A549 (cell line): ENCODE measurements at regions not wholly inside any gene's neighbourhood (a gene's known extent, or its start where the extent isn't known, plus 50 kb on each side); places are given as distances from the start of the nearest gene placed in this dataset.

Experiments
- CEBPB ChIP-seq, 2 experiments: fragments of >200 bp in 1 of 2; sonication (Bioruptor Twin) in 1 of 2; formaldehyde crosslinking in 1 of 2; IDR thresholded peaks; 2 replicates each; pipeline ENCODE4 v1.6.1; 2012 to 2016
- RAD21 ChIP-seq, 2 experiments: fragments of >200 bp in 1 of 2; sonication (Bioruptor Twin) in 1 of 2; formaldehyde crosslinking in 1 of 2; IDR thresholded peaks in 1 of 2; conservative IDR thresholded peaks in 1 of 2; 2 replicates in 1 of 2; 3 replicates in 1 of 2; pipeline ENCODE4 v1.6.1; 2012 to 2018; ENCODE audit warnings: inconsistent platforms in 1 of 2
- TF ChIP-seq, protein P1 (sequence below): fragments of >200 bp; sonication (Bioruptor Twin); formaldehyde crosslinking; IDR thresholded peaks from 3 replicates; pipeline ENCODE4 v1.5.1; 2016

DNA sequence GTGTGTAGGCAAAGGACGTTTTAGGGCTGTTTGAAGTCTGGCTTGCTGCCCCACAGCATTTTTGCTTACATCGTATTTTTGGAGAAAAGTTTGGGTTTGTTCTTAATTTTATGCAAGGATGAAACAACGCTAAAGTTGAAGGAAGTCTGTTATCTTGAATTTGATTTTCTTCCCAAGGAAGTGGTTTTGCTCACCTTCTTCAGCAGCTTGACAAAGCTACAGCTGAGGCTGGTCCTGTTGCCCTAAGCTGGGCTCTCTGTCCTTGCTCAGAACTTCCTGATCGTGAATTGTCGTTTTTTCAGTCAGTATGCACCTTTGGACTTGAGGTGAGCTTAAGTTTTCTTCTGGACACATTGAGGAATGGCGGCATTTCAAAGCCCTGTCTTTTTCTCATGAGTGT, 62.1 kb upstream of the GSX1 start:
- no peak for TF ChIP-seq RAD21 (conservative IDR thresholded peaks at IDR 0.05 in 1 of 2, IDR thresholded peaks at IDR 0.05 in 1 of 2)
- TF ChIP-seq CEBPB (IDR thresholded peaks at IDR 0.05): no peak
- TF ChIP-seq, protein P1, sequence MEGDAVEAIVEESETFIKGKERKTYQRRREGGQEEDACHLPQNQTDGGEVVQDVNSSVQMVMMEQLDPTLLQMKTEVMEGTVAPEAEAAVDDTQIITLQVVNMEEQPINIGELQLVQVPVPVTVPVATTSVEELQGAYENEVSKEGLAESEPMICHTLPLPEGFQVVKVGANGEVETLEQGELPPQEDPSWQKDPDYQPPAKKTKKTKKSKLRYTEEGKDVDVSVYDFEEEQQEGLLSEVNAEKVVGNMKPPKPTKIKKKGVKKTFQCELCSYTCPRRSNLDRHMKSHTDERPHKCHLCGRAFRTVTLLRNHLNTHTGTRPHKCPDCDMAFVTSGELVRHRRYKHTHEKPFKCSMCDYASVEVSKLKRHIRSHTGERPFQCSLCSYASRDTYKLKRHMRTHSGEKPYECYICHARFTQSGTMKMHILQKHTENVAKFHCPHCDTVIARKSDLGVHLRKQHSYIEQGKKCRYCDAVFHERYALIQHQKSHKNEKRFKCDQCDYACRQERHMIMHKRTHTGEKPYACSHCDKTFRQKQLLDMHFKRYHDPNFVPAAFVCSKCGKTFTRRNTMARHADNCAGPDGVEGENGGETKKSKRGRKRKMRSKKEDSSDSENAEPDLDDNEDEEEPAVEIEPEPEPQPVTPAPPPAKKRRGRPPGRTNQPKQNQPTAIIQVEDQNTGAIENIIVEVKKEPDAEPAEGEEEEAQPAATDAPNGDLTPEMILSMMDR: no peak
